Sigmoid colon (tissue), 4 donors: ENCODE measurements at regions not wholly inside any gene's neighbourhood (a gene's known extent, or its start where the extent isn't known, plus 50 kb on each side); places are given as distances from the start of the nearest gene placed in this dataset.

Experiments
- POLR2A ChIP-seq, 2 donors: fragments of 450-650 bp; IDR thresholded peaks; one replicate each; pipeline ENCODE4 v1.6.1; 2016; ENCODE audit warnings: antibody characterized with exemption in 2 of 2, mild to moderate bottlenecking in 2 of 2, moderate library complexity in 2 of 2
- POLR2AphosphoS5 ChIP-seq, 4 donors: sonication (generic); formaldehyde crosslinking; IDR thresholded peaks; one replicate each; pipeline ENCODE4 v1.6.1; 2017; ENCODE audit warnings: antibody characterized with exemption in 4 of 4
- TF ChIP-seq, protein P1 (sequence below), 4 experiments: fragments of 450-650 bp in 3 of 4; fragments of 200-600 bp in 1 of 4; IDR thresholded peaks; one replicate each; pipeline ENCODE4 v1.5.1; 2016 to 2019; ENCODE audit warnings: antibody characterized with exemption in 4 of 4, mild to moderate bottlenecking in 3 of 4, moderate library complexity in 2 of 4

DNA sequence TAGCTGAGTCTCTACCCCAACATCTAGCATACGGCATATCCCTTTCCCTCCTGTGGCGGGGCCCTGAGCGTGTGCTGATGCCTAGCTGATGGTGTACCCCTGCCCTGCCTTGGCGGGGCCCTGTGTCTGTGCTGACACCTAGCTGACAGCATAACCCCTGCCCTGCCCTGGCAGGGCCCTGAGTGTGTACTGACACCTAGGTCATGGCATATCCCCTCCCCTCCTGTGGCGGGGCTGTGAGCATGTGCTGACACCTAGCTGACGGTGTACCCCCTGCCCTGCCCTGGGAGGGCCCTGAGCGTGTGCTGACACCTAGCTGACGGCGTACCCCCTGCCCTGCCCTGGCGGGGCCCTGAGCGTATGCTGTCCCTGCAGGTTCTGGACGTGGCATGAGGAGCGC is 414.0 kb upstream of the AMELY start:
- TF ChIP-seq, protein P1, sequence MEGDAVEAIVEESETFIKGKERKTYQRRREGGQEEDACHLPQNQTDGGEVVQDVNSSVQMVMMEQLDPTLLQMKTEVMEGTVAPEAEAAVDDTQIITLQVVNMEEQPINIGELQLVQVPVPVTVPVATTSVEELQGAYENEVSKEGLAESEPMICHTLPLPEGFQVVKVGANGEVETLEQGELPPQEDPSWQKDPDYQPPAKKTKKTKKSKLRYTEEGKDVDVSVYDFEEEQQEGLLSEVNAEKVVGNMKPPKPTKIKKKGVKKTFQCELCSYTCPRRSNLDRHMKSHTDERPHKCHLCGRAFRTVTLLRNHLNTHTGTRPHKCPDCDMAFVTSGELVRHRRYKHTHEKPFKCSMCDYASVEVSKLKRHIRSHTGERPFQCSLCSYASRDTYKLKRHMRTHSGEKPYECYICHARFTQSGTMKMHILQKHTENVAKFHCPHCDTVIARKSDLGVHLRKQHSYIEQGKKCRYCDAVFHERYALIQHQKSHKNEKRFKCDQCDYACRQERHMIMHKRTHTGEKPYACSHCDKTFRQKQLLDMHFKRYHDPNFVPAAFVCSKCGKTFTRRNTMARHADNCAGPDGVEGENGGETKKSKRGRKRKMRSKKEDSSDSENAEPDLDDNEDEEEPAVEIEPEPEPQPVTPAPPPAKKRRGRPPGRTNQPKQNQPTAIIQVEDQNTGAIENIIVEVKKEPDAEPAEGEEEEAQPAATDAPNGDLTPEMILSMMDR (IDR thresholded peaks at IDR 0.05) = no peak
- TF ChIP-seq POLR2AphosphoS5 (IDR thresholded peaks at IDR 0.05) = no peak
- no peak for TF ChIP-seq POLR2A (IDR thresholded peaks at IDR 0.05)
